NCI-H748 (cell line): ENCODE measurements at regions not wholly inside any gene's neighbourhood (a gene's known extent, or its start where the extent isn't known, plus 50 kb on each side); places are given as distances from the start of the nearest gene placed in this dataset.
A peak's percentile ranks its signal among the peaks of the same experiment; 100 is the strongest.

Source experiments
- DNase-seq: peaks from one replicate; lab custom pipeline; 2025; ENCODE audit not compliant: unreplicated experiment; lab: John Stamatoyannopoulos, UW

DNA sequence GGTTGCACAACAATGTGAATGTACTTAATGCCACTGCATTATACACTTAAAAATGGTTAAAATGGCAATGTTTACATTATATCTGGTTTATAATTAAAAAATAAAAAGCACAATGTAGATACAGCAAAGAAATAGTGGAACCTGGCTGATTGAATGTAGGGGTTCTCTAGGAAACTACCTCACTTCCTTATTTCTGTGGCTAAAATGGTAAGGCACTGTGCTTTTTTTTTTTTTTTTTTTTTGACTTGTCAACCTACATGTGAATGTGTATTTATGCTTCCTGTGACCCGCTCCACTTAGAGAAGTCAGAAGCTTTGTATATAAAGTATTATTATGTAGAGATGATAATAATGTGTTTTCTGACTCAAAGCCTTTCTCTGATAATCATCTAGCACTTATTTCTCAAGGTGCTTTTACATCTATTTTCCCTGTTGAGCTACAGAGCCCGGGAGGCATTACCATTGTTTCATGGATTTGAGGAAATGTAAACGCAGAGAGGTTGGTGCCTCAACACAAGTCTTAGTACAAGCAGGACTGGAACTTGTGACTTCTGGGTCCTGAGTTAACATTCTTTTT, 55.0 kb downstream of the SOX4 start:
- no peak for DNase-seq

DNA sequence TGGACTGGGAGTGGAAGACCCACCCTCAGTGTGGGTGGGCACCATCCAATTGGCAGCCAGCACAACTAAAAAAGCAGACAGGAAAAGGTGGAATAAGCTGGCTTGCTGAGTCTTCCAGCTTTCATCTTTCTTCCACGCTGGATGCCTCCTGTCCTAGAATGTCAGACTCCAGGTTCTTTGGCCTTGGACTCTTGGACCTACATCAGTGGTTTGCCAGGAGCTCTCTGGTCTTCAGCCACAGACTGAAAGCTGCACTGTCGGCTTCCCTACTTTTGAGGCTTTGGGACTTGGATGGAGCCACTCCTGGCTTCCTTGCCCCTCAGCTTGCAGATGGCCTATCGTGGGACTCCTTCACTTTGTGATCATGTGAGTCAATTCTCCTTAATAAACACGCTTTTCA, 59.8 kb downstream of the SOX4 start:
- DNase-seq: no peak

- peak; percentile 34 for DNase-seq
Observed at GRCh38 chr6:21653905-21654304, 60.4 kb downstream of the SOX4 start.

GRCh38 chr6:21654361-21654760, 60.8 kb downstream of the SOX4 start:
- DNase-seq: no peak

DNA sequence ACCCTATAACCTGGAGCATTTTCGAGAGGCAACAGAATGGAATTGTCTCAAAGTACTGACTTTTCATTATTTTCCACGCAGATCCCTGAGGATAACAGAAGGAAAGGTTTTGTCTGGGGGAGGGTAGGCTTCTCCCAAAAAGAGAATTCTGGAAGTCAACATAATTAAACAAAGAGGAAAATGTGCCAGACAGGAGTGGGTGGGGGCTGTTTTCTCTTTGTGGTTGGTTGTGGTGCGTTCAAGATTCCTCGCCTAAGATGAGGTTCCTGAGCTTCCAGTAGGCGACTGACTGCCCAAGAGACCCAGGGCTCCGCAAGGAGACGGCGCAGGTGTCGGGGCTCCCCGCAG, 70.4 kb downstream of the SOX4 start:
- no peak for DNase-seq

- DNase-seq: peak; percentile 83
Observed at GRCh38 chr6:21664314-21665109, 71.0 kb downstream of the SOX4 start.

GRCh38 chr6:21665110-21665391, 71.5 kb downstream of the SOX4 start:
- DNase-seq: no peak

- DNase-seq: peak; percentile 76
Observed at GRCh38 chr6:21665392-21666200, 72.0 kb downstream of the SOX4 start.

DNA sequence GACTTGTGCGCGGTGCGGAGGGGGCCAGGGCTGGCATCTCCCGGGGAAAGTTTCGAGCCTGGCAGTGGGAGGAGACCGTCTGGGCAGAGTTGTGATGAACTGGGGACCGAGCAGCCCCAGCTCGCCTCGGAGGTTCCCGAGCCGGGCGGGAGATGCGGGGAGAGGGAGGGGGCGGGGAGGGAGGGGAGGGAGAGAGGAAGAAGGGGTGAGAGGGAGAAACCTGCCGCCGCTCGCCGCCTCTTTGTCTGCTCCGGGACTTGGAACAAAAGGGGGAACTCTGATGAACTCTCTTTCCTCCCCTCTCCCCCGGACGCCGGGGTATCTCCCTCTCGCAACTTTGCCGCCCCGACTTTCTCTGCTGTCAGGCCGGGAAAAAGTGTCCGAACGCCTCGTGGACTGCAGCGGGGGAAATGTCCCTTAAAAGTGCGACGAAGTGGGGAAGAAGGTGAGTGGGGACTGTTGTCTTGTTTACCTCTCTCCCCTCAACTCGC, 72.7 kb downstream of the SOX4 start:
- DNase-seq: peak; percentile 77

DNA sequence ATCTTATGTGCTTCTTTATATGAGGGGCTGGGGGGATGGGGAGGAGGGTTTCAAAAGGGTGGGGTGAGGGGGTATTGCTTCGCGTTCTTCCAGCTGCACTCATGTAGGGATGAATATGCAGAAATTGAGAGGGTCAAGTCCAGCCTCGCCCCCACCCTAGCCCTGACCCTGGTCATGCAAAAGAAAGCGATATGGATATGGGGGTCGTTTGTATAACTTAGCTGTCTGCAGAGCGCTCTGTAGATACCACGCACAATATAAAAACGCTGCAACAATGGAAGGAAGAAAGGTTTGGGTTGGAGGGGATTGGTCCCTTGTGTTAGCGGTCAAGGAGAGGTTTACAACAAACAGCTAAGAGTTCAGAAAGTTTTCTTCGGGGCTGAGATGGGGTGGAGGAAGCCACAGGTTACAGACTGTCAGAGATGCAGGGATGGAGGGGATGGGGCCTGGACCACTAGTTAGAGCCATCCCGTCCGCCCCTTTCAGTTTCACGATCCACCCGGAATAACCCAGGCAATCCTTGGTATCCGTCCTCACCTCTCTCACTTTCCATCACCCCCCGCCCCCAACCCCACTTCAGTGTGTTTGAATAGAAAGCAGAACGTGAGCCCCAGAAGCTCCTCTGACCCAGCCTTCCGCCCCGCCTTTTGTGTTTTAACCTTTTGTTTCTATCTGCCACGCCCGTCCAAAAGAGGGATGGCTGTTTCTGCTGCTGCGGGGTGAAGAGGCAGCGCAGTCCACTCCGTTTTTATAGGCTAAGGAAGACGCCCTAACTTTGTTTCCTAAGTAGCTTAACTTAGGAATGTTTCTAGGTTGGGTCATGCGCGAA, 73.5 kb downstream of the SOX4 start:
- peak; percentile 84 for DNase-seq

DNA sequence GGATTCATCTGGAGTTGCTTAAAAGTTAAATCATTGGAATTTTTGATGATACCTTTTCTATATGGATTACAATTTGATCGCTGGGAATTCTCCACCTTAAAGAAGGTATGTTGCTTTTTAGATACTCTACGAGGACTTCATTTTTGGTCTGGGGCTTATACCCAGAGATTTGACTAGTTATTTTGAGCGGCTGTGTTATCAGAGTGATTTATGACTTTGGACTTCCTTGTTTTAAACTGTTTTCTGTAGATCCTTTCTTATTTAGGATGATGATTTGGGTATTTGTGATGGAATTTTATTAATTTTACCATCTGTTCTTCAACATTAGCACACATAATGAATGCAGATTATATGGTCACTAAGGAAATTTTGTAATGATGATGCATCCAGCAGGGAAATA, 75.2 kb downstream of the SOX4 start:
- no peak for DNase-seq

DNA sequence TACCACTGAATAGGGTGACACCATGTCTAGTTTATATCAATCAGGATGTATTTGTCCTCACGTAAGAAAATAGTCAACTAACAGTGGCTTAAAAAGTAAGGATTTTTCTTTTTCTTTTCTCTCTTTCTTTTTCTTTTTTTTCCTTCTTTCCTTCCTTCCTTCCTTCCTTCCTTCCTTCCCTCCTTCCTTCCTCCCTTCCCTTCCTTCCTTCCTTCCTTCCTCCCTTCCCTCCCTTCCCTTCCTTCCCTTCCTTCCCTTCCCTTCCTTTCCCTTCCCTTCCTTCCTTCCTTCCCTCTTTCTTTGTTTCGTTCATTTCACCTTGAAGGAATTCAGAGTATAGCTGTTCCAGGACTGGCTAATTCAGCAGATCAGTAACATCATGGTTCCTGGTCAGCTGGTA, 83.2 kb downstream of the SOX4 start:
- DNase-seq: no peak

- no peak for DNase-seq
Observed at GRCh38 chr6:21678990-21679389, 85.4 kb downstream of the SOX4 start.

GRCh38 chr6:21679761-21680265, 86.3 kb downstream of the SOX4 start:
- DNase-seq: no peak

GRCh38 chr6:21680611-21681010, 87.1 kb downstream of the SOX4 start:
- no peak for DNase-seq

DNA sequence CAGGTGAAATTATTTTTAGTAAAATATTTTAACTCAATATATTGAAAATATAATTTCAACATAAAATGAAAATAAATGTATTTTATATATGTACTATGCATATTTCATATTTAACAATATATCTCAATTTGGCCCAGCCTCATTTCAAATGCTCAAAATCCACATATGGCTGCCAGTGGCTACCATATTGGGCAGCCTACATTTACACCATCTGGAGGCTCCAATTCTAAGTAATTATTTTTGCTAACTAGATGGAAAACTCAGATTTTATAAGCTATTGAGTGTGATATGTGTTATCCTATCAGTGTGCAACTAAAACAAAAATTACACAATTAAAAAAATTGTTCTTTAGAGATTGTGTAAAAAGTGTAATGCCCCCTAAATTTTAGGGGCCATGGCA, 96.9 kb downstream of the SOX4 start:
- no peak for DNase-seq

DNA sequence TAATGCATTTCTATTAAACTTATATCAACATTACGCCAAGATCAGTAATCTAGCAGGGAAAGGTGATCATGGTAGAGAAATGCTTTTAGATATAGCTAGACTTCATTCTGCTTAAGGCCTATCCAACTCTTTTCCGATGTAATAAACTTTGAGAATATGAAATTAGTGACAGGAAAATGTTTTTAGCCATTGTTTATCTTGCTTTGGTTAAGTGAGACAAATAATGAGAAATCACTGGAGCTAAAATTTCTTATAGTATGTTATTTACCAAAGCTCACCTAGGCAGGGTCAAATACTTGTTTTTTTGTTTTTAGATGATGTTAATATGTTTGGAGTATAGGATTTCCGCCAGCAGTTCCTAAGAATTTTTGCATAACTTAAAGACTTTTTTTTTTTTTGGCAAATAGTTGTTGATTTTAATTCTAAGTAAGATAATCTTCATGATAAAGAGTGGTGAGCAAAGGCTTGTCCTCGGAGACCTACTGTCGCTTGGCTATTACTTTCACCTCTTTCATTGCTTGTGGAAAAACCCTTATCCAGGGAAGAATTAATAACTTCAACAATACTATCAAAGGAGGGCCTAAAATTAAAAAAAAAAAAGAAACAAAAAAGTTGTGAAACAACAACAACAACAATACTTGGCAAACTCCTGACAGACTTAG, 98.3 kb downstream of the SOX4 start:
- no peak for DNase-seq

DNA sequence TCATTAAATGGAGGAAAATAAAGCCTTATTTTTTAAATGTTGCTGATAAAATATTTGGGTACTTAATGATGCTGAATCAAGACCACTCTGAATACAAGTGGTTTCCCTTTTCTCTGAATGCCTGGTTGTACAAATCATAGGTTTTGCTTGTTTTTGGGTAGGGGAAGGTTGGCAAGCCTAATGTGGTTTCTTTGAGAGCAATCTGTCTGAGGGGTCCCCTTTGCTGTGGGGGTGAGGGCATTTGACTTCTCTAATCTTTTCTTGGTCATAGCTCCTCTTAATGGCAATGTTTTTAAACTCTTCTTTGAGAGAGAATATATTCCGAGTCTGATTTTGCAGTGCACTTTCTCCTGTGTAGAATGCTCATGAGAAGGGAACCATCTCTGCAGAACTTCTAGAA, 99.2 kb downstream of the SOX4 start:
- no peak for DNase-seq

DNA sequence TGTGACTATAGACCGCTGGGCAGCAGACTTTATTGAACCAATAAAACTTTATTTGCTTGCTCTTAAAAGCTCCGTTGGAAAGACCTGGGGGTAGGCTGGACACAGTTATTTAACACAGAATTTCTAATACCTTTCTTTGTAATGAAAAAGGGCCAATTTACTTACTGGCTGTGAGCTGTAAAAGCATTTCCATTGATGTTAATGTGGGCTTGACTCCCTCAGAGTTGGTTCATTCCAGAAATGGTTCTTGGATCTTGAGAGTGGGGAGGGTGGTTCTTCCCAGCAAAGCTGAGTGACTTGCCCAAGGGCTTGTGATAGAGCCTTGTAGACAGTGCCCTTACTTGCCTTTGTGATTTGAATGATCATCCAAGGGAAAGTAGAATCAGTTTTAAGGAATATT, 100.6 kb downstream of the SOX4 start:
- no peak for DNase-seq

DNA sequence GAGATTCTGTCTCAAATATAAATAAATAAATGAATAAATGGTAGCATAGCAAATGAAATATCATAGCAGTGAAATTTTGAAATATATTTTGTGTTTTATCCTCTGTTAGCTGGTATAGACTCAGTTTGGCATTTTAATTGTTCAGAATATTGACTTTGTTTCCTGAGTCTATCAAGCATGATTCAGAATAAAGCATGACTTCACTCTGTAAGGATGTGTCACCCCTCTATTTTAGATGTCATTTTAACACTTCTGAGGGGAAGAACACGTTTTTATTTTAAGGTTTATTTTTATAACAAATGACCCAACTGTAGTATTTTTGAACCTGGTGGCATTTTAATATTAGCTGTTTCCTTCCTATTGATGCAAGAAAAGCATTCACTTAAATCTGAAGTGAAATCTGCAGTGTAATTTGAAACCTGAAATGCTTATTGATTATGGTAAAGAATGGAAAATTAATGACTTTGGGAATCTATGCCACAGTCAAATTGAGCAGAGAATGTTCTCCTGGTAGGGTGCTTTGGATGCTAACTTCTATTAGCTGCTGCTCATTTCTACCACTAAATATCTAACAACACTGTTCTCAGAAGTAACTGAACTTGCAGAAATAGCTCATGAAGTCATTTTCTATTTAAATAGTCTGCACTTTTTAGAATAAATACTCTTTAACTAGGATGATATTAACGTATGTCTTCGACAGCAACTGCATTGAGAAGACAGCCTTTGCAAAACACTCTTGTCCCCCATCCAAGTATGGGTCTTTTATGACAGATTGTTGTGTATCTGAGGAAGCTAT, 114.2 kb downstream of the SOX4 start:
- no peak for DNase-seq
